ENCODE measurements at regions not wholly inside any gene's neighbourhood (a gene's known extent, or its start where the extent isn't known, plus 50 kb on each side); places are given as distances from the start of the nearest gene placed in this dataset.
"Not testable (repeated sequence)": the region's sequence is repeated elsewhere in the genome, so short reads cannot be mapped to it uniquely, and the experiment has no call there.

DNA sequence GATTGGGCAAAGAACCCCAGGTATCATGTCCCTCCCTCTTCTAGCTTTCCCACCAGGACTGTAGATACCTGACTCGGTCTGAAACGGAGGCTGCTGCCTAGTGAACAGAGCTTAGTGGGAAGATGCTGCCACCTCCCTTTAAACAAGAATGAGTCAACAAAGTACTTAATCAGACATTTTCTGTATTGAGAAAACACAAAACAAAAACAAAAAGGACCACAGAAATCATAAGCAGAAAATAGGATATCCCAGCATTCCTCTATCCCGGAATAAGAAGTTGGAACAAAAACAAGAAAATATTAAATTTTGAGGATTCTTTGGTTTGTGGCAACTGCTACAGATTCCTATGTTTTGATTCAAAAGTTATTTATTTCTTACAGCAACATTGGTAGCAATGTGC, 51.7 kb upstream of the COL8A1 start:
- DNase-seq (ENCODE audit: low spot score) = no peak

DNA sequence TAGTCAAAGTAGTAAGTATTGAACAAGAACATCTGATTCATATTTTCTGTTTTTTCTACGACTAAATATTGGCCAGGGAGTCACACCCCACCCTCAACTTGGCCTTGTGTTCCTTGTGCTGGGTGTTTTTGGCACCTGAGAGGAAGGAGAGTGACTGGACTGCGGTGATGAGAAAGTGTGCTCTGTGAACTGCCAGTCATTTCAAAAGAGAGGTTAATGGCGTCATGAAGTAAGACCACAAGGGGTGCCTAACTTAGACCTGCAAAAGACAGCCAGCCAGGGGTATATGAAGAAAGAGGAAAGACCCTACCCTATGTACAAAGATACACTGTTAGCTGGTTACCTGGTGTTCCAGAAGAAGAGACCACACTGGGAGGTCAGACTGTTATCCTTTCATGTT, 58.4 kb upstream of the COL8A1 start:
- DNase-seq (ENCODE audit: low spot score) = no peak

- DNase-seq (ENCODE audit: low spot score) = no peak
Observed at GRCh38 chr3:99579246-99579645, 59.1 kb upstream of the COL8A1 start.

DNA sequence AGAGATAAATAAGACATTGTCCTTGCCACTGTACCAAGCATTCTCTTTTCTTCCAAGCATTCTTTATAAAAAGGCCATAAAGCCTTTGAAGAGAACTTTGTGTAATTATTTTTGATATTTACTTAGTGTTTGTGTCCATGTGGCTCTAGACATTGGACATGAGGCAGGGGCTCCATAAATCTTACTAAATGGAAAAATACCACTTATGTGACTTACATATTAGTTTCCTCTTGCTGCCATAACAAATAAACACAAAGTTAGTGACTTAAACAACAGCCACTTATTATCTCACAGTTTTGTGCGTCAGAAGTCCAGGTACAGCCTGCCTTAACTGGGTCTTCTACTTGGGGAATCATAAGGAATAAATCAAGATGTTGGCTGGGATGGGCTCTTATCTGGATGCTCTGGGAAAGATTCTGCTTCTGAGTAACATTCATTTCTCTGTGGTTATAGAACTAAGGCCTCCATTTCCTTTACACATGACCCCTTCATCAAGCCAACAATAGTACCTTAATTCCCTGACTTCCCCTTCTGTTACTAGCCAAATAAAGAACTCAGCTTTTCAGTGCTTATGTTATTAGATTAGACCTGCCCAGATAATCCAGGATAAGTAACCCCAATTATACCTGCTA, 59.9 kb upstream of the COL8A1 start:
- no peak for DNase-seq (ENCODE audit: low spot score)

- DNase-seq (ENCODE audit: low spot score) = no peak
Observed at GRCh38 chr3:99576904-99577559, 61.4 kb upstream of the COL8A1 start.

- DNase-seq (ENCODE audit: low spot score) = no peak
Observed at GRCh38 chr3:99575683-99576082, 62.7 kb upstream of the COL8A1 start.

DNA sequence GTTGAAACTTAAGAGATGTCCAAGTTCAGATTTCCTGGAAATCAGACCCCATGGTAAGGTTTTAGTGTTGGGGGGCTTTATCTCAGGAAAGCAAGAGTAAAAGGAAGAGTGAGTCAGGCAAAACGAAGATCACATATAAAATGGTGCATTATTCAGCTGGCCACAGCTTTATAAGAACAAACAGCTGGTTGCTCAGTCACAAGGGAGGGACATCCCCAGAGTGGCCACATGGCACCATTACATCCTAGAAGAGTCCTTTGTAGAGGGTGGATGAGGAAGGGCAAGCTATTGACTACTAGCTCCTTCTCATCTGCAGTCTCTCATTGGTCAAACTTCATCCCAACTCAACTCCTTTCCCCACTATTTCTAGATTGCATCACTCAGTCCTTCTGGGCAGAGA, 68.3 kb upstream of the COL8A1 start:
- no peak for DNase-seq (ENCODE audit: low spot score)

DNA sequence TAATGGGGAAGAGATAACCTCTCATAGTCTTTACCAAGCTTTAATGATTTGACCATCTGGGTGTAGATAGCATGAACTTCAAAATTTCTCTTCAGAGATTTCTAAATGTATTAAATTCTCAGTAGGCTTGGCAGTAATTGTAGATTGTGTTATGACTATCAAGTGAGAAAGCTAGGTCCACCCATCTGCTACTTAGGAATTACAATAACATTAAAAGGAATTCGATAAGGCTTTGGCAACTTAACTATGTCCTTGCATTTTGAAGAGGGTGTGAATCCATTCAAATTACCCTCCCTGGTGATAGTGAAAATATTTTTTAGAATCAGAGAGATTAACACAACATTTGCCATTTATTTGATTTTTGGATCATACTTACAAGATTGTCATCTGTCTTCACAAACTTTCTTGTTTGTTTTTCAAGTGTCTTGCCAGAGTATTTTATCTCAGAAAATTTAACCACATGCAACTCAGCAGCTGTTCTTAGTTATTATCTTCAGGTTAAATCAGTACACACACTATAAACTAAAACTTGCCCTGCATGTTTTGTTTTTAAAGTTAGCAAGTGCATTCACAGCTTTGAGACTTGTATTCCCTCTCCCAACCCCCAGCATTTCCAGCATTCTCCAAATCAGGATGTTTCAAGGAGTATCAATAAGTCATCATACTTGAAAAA, 69.6 kb upstream of the COL8A1 start:
- no peak for DNase-seq (ENCODE audit: low spot score)

- no peak for DNase-seq (ENCODE audit: low spot score)
Observed at GRCh38 chr3:99565331-99565730, 73.1 kb upstream of the COL8A1 start.

- no peak for DNase-seq (ENCODE audit: low spot score)
Observed at GRCh38 chr3:99562990-99563607, 75.3 kb upstream of the COL8A1 start.

- DNase-seq (ENCODE audit: low spot score) = no peak
Observed at GRCh38 chr3:99562138-99562537, 76.3 kb upstream of the COL8A1 start.

DNA sequence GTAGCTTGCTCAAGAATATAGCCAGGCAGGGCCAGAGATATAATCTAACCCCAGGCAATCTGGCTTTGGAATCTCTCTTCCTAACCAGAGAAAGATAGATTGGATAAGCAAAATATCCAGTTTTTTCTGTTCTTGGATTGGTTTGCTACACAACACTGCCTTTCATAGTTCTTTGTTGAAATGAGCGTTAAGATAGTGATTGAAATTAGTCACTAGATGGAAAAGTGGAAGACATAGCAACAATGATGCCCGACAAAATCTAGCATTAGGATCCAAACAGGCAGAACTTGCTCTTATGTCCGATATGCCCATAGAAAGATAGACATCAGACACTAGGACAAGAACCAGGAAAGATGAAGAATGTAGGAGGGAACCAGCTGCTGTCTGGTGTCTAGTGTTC, 77.3 kb upstream of the COL8A1 start:
- DNase-seq (ENCODE audit: low spot score) = no peak

GRCh38 chr3:99559196-99559595, 79.2 kb upstream of the COL8A1 start:
- no peak for DNase-seq (ENCODE audit: low spot score)

DNA sequence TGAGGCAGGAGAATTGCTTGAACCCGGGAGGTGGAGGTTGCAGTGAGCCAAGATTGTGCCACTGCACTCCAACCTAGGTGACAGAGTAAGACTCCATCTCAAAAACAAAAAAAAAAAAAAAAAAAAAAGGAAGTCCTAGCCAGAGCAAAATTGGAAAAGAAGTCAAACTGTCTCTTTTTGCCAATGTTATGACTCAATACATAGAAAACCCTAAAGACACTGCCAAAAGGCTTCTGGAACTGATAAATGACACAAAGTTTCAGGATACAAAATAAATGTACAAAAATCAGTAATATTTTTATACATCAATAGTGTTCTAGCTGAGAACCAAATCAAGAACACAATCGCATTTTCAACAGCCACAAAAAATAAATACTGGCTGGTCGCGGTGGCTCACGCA, 82.5 kb upstream of the COL8A1 start:
- not testable (repeated sequence) for DNase-seq (ENCODE audit: low spot score)

GRCh38 chr3:99551520-99551919, 86.9 kb upstream of the COL8A1 start:
- no peak for DNase-seq (ENCODE audit: low spot score)

- DNase-seq (ENCODE audit: low spot score) = no peak
Observed at GRCh38 chr3:99549957-99550603, 88.3 kb upstream of the COL8A1 start.

- no peak for DNase-seq (ENCODE audit: low spot score)
Observed at GRCh38 chr3:99549220-99549619, 89.2 kb upstream of the COL8A1 start.

GRCh38 chr3:99548674-99549073, 89.7 kb upstream of the COL8A1 start:
- DNase-seq (ENCODE audit: low spot score) = no peak

GRCh38 chr3:99545941-99546580, 92.3 kb upstream of the COL8A1 start:
- no peak for DNase-seq (ENCODE audit: low spot score)

DNA sequence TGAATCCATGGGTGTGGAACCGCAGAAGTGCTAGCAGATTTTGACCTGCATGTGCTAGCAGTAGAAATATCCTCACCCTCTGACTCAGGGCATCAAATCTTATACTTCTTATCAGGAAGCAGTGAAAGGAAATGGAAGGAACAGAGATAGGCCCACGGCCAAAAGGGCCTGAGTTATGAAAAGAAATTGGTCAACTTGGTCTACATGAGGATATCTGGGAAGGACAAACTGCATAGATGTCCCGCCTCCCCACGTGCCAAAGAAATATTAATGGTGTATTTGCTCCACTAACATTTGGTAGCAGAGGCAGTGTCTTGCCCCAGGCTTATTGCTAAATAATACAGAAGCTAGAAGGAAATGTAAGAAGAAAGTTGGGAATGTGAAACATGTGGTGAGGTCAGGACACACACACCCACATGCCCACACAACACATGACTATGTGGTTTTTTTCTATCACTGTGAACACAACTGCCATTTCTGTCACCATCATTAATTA, 93.6 kb upstream of the COL8A1 start:
- DNase-seq (ENCODE audit: low spot score) = no peak

DNA sequence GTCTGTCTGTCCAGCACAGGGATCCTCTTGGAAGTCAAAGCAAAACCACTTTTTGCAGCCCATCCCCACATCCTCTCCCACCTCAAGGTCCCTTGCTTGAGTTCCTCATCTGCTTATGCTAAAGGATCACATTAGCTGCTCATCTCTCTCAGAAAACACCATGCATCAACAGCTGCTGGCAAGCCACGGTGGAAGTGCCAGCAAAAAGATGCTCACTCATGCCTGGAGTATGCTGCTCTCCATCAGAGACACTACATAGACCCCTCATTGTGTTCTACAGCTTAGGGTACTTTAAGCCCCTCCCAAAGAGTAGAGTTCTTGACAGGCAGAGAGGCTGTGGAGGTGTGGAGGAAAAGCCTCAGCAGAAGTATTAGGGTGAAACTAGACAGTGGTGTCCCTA, 94.6 kb upstream of the COL8A1 start:
- DNase-seq (ENCODE audit: low spot score) = no peak
